ENCODE measurements at regions not wholly inside any gene's neighbourhood (a gene's known extent, or its start where the extent isn't known, plus 50 kb on each side); places are given as distances from the start of the nearest gene placed in this dataset.

GRCh38 chr2:241951920-241952319 lies 82.4 kb downstream of the RTP5 start:
- H3K23ac ChIP-seq (ENCODE audit: low read length), result no peak overlapping the region
- H2BK120ac ChIP-seq (ENCODE audit: low read depth, low read length), result no peak overlapping the region
- no peaks in the 10 kb centered on the region for H3K27me3 ChIP-seq (ENCODE audit: insufficient read depth, low read length, poor library complexity)
- H3K18ac ChIP-seq (ENCODE audit: low read length), result no peak overlapping the region
- H2BK5ac ChIP-seq (ENCODE audit: low read length), result no peak overlapping the region
- H3K79me2 ChIP-seq (ENCODE audit: control insufficient read depth, insufficient read depth, low read length), result no peaks in the 10 kb centered on the region
- no peak overlapping the region for H3K27ac ChIP-seq (ENCODE audit: low read depth, low read length)
- no peak overlapping the region for H3K56ac ChIP-seq (ENCODE audit: low read length)
- no peaks in the 10 kb centered on the region for H3K4me1 ChIP-seq (ENCODE audit: control insufficient read depth, low read depth, low read length)
- no peak overlapping the region for H3K4me2 ChIP-seq (ENCODE audit: low read length)
- no CpG with 5 or more reads among the region's 11 CpGs for WGBS (ENCODE audit: extremely low coverage, insufficient coverage, low lambda C conversion rate)
- H3K79me1 ChIP-seq (ENCODE audit: low read length), result no peaks in the 10 kb centered on the region
- H3K36me3 ChIP-seq (ENCODE audit: control insufficient read depth, insufficient read depth, low read length), result no peaks in the 10 kb centered on the region
- no peak for DNase-seq
- no peak overlapping the region for H4K5ac ChIP-seq (ENCODE audit: low read length)
- no peak overlapping the region for H3K4ac ChIP-seq (ENCODE audit: low read depth, low read length)
- no peak overlapping the region for H2BK15ac ChIP-seq (replicated peaks; ENCODE audit: low read depth)
- no peak overlapping the region for H4K8ac ChIP-seq (ENCODE audit: low read depth, low read length)
- no peak overlapping the region for H2AK5ac ChIP-seq (ENCODE audit: low read length)
- H3K9ac ChIP-seq (ENCODE audit: low read length), result no peak overlapping the region
- H3K4me3 ChIP-seq (ENCODE audit: low read length), result no peak overlapping the region

- Histone ChIP-seq H4K5ac (ENCODE audit: low read length) (no peak overlapping the region), H3K36me3 (ENCODE audit: control insufficient read depth, insufficient read depth, low read length) (no peaks in the 10 kb centered on the region), H3K27me3 (ENCODE audit: insufficient read depth, low read length, poor library complexity) (no peaks in the 10 kb centered on the region), H3K56ac (ENCODE audit: low read length) (no peak overlapping the region), H2BK5ac (ENCODE audit: low read length) (no peak overlapping the region), H2BK120ac (ENCODE audit: low read depth, low read length) (no peak overlapping the region), H4K8ac (ENCODE audit: low read depth, low read length) (no peak overlapping the region), H3K18ac (ENCODE audit: low read length) (no peak overlapping the region), H3K4me3 (ENCODE audit: low read length) (no peak overlapping the region), H3K79me1 (ENCODE audit: low read length) (no peaks in the 10 kb centered on the region), H3K27ac (ENCODE audit: low read depth, low read length) (no peak overlapping the region), H3K79me2 (ENCODE audit: control insufficient read depth, insufficient read depth, low read length) (no peaks in the 10 kb centered on the region), H3K9ac (ENCODE audit: low read length) (no peak overlapping the region), H2AK5ac (ENCODE audit: low read length) (no peak overlapping the region), H2BK15ac (replicated peaks; ENCODE audit: low read depth) (no peak overlapping the region), H3K4me1 (ENCODE audit: control insufficient read depth, low read depth, low read length) (no peaks in the 10 kb centered on the region), H3K4me2 (ENCODE audit: low read length) (no peak overlapping the region), H3K23ac (ENCODE audit: low read length) (no peak overlapping the region), H3K4ac (ENCODE audit: low read depth, low read length) (no peak overlapping the region)
- no CpG with 5 or more reads among the region's 16 CpGs for WGBS (ENCODE audit: extremely low coverage, insufficient coverage, low lambda C conversion rate)
- DNase-seq, result no peak
Observed at GRCh38 chr2:241952816-241953215, 83.3 kb downstream of the RTP5 start.

GRCh38 chr2:241953324-241953928 lies 83.9 kb downstream of the RTP5 start:
- Histone ChIP-seq H4K5ac (ENCODE audit: low read length) (no peak overlapping the region), H4K8ac (ENCODE audit: low read depth, low read length) (no peak overlapping the region), H3K18ac (ENCODE audit: low read length) (no peak overlapping the region), H3K79me1 (ENCODE audit: low read length) (no peaks in the 10 kb centered on the region), H3K4me3 (ENCODE audit: low read length) (no peak overlapping the region), H3K4me2 (ENCODE audit: low read length) (no peak overlapping the region), H3K27ac (ENCODE audit: low read depth, low read length) (no peak overlapping the region), H3K36me3 (ENCODE audit: control insufficient read depth, insufficient read depth, low read length) (no peaks in the 10 kb centered on the region), H3K4ac (ENCODE audit: low read depth, low read length) (no peak overlapping the region), H3K27me3 (ENCODE audit: insufficient read depth, low read length, poor library complexity) (no peaks in the 10 kb centered on the region), H2BK15ac (replicated peaks; ENCODE audit: low read depth) (no peak overlapping the region), H3K4me1 (ENCODE audit: control insufficient read depth, low read depth, low read length) (no peaks in the 10 kb centered on the region), H3K23ac (ENCODE audit: low read length) (no peak overlapping the region), H2BK120ac (ENCODE audit: low read depth, low read length) (no peak overlapping the region), H3K56ac (ENCODE audit: low read length) (no peak overlapping the region), H2BK5ac (ENCODE audit: low read length) (no peak overlapping the region), H3K9ac (ENCODE audit: low read length) (no peak overlapping the region), H3K79me2 (ENCODE audit: control insufficient read depth, insufficient read depth, low read length) (no peaks in the 10 kb centered on the region), H2AK5ac (ENCODE audit: low read length) (no peak overlapping the region)
- no peak for DNase-seq
- WGBS (ENCODE audit: extremely low coverage, insufficient coverage, low lambda C conversion rate), result no CpG with 5 or more reads among the region's 33 CpGs

GRCh38 chr2:241956521-241957110 lies 87.1 kb downstream of the RTP5 start:
- Histone ChIP-seq H2BK120ac (ENCODE audit: low read depth, low read length) (no peak overlapping the region), H3K79me2 (ENCODE audit: control insufficient read depth, insufficient read depth, low read length) (no peaks in the 10 kb centered on the region), H2BK5ac (ENCODE audit: low read length) (no peak overlapping the region), H3K27me3 (ENCODE audit: insufficient read depth, low read length, poor library complexity) (no peaks in the 10 kb centered on the region), H4K5ac (ENCODE audit: low read length) (no peak overlapping the region), H3K36me3 (ENCODE audit: control insufficient read depth, insufficient read depth, low read length) (no peaks in the 10 kb centered on the region), H3K79me1 (ENCODE audit: low read length) (no peaks in the 10 kb centered on the region), H3K4ac (ENCODE audit: low read depth, low read length) (no peak overlapping the region), H2AK5ac (ENCODE audit: low read length) (no peak overlapping the region), H3K4me1 (ENCODE audit: control insufficient read depth, low read depth, low read length) (no peaks in the 10 kb centered on the region), H3K9ac (ENCODE audit: low read length) (no peak overlapping the region), H3K56ac (ENCODE audit: low read length) (no peak overlapping the region), H4K8ac (ENCODE audit: low read depth, low read length) (no peak overlapping the region), H3K23ac (ENCODE audit: low read length) (no peak overlapping the region), H2BK15ac (replicated peaks; ENCODE audit: low read depth) (no peak overlapping the region), H3K4me2 (ENCODE audit: low read length) (no peak overlapping the region), H3K18ac (ENCODE audit: low read length) (no peak overlapping the region), H3K4me3 (ENCODE audit: low read length) (no peak overlapping the region), H3K27ac (ENCODE audit: low read depth, low read length) (no peak overlapping the region)
- no peak for DNase-seq
- no CpG with 5 or more reads among the region's 13 CpGs for WGBS (ENCODE audit: extremely low coverage, insufficient coverage, low lambda C conversion rate)

- Histone ChIP-seq H3K23ac (ENCODE audit: low read length) (no peak overlapping the region), H3K79me2 (ENCODE audit: control insufficient read depth, insufficient read depth, low read length) (no peaks in the 10 kb centered on the region), H4K8ac (ENCODE audit: low read depth, low read length) (no peak overlapping the region), H3K4me2 (ENCODE audit: low read length) (no peak overlapping the region), H2AK5ac (ENCODE audit: low read length) (no peak overlapping the region), H3K79me1 (ENCODE audit: low read length) (no peaks in the 10 kb centered on the region), H3K36me3 (ENCODE audit: control insufficient read depth, insufficient read depth, low read length) (no peaks in the 10 kb centered on the region), H2BK120ac (ENCODE audit: low read depth, low read length) (no peak overlapping the region), H3K18ac (ENCODE audit: low read length) (no peak overlapping the region), H3K27ac (ENCODE audit: low read depth, low read length) (no peak overlapping the region), H3K9ac (ENCODE audit: low read length) (no peak overlapping the region), H3K4me1 (ENCODE audit: control insufficient read depth, low read depth, low read length) (no peaks in the 10 kb centered on the region), H3K4me3 (ENCODE audit: low read length) (no peak overlapping the region), H2BK5ac (ENCODE audit: low read length) (no peak overlapping the region), H3K56ac (ENCODE audit: low read length) (no peak overlapping the region), H3K4ac (ENCODE audit: low read depth, low read length) (no peak overlapping the region), H4K5ac (ENCODE audit: low read length) (no peak overlapping the region), H3K27me3 (ENCODE audit: insufficient read depth, low read length, poor library complexity) (no peaks in the 10 kb centered on the region), H2BK15ac (replicated peaks; ENCODE audit: low read depth) (no peak overlapping the region)
- DNase-seq, result no peak
- no CpG with 5 or more reads among the region's 14 CpGs for WGBS (ENCODE audit: extremely low coverage, insufficient coverage, low lambda C conversion rate)
Observed at GRCh38 chr2:241957276-241957675, 87.7 kb downstream of the RTP5 start.

Data from mesendoderm (in vitro differentiated cells).